Right lung (tissue), 2 donors: ENCODE measurements at regions not wholly inside any gene's neighbourhood (a gene's known extent, or its start where the extent isn't known, plus 50 kb on each side); places are given as distances from the start of the nearest gene placed in this dataset.
"Not testable (repeated sequence)": the region's sequence is repeated elsewhere in the genome, so short reads cannot be mapped to it uniquely, and the experiment has no call there.

Source experiments
- DNase-seq, 2 donors: peaks; one replicate each; pipeline ENCODE4 v3.0.0-alpha.2; 2013

DNA sequence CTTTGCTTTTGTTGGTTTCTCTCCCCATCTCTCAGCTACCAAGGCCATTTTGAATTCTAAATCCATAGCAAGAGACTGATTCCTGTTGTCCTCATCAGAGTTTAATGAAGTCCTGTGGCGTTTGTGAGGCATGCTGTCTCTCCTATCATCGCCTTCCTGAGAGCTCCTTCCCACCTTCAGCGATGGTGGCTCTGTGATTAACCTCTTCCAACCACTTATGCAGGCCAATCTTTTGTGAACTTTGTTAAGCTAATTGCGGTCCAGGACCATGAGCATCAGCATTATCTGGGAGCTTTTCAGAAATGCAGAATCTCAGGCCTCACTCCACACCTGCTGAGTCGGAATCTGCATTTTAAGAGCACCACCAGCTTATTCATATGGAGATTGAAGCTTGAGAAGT is 272.5 kb upstream of the CDYL start:
- no peak for DNase-seq

DNA sequence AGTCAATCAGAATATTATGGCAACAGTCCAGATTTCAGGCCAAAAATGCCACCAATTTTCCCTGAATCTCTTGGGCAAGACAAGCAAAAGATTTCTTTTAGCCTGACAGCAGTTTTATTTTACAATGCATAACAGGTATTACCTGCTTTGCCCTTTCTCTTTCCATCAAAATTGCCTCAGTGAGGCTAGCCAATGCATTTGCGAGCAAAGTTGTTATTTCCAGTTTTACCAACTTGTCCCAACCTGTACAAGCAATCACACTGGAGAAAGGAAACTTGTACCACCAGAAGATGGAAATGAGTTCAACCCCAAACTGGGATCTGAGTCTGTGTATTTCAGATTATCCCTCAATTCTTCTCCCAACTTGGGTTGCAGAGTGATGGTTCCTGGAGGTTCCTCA is 279.9 kb upstream of the CDYL start:
- DNase-seq = no peak

DNA sequence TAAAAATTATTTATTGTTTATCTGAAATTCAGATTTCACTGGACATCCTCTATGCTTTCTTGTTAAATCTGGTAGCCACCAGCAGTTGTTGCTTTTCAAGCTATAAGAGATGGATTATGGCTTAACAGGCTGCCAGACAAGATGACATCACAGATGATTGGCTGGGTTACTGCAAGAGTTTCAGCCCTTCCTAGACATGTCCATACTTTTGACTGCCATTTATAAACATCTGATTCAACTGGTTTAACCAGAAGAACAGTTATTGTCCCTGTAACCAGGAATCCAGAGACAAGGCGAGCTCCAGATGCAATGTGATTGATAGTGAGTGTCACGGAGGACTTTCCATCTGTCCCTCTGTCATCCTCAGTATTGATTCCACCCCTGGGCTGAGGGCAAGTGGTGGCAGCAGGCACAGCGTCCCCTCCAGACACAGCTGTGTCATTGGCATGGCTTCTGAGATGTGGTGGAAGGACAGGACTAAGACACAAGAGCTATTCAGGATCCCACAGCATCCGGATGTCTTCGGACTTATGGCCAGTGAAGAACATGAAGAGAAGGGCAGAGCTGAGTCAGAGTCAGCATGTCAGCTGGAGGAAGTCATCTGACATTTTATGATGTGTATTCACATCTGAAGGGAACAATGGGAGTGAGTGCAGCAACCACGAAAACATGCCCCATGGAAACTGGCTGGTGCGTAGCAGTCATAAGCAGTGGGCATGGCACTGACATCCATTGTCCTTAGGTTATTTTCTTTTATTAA is 284.5 kb upstream of the CDYL start:
- DNase-seq = no peak

DNA sequence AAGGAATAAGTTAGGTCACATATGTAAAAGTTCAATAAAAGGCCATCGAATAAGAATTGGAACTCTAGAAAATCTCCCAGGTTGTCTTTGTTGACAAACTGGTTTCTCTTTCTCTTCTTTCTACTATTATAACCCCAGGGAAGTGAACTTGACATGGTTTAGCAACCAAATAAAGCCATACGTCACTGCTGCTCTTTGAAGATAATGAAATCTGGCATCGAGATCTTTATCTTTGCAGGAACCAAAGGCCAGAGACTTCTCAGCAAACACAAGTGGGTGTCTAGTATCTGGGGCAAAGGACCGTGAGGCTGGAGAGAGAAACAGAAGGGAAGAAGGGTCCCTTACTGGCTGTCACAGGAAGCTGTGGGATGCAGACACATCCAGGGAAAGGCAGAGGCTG is 286.7 kb upstream of the CDYL start:
- DNase-seq = no peak

DNA sequence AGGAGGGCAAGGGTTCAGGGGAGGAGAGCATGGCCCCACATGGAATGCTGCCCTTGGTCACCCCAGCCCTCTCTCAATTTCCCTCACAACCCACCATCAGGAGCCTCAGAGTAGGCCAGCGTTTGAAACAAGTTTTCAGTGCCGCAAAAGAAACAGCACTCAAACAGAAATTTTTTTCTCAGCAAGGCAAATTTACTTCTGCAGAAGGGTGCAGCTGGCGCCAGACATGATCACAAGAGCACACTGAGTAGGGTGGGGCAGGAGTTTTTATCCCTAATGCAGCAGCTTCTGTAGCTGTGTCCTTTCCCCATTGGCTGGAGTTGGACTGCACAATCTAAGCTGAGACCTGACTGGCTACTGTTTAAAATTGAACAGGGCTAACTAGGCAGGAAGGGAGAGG is 287.8 kb upstream of the CDYL start:
- no peak for DNase-seq

DNA sequence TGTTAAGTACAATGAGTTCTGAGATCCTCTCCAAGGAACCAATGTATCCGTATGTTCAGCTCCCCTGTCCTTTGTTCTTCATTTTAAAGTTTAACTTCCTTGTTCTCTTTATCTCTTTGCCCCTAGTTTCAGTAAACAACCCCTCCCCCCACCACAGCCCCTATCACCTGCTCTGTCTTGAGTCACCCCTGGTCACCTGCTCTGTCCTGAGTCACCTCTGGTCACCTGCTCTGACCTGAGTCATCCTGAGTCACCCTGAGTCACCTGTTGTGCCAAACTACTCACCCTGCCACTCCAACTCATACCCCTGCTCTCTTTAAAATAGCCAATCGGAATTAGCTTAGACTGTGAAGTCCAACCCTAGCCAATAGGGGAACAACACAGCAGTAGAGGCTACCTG is 288.7 kb upstream of the CDYL start:
- no peak for DNase-seq

DNA sequence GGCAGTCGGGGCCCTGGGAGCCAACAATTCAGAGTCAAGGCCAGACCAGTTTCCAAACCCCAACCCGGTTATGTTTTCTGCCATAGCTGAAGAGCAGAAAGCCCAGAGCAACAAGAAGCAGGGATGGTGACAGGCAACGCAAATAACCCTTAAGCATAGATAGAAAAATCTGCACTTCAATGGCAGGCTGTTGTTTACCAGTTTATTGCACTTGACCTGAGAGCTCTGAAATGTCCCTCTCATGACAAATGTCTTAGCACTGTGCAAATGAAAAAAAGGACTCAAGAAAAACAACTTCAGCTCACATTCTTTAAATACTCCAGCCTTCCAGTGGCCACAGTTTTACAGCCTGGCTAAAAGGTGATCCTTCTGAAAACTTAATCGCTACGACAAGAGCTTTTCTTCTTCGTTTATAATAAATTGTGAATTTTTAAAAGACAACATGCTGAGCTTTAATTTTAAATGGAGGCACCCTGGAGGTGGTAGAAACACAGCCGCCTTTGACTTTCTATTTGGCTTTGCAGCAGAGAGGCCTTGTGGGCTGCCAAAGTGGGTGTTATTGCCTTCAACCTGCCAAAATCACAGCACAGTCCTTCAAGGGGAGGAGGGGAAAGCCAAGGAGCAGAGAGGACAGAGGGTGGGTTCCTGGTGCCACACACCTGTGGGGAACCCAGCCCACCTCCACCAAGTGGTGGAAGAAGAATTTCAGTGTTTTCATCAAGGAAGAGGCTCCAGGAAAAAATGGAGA is 289.5 kb upstream of the CDYL start:
- no peak for DNase-seq

DNA sequence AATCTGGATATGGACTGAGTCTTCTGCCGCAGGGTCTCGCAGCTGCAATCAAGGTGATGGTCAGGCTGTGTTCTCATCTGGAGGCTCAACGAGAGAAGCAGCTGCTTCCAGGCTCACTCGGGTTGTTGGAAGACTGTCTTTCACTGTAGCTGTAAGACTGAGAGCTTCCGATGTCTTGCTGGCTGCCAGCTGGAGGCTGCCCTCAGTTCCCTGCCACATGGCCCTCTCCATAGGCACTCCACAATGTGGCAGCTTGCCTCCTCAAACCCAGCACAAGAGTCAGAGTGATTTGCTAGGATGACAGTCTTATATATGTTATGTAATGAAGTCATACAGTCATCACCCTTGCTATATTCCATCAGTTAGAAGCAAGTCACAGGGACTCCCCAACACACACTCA is 290.5 kb upstream of the CDYL start:
- DNase-seq = no peak

DNA sequence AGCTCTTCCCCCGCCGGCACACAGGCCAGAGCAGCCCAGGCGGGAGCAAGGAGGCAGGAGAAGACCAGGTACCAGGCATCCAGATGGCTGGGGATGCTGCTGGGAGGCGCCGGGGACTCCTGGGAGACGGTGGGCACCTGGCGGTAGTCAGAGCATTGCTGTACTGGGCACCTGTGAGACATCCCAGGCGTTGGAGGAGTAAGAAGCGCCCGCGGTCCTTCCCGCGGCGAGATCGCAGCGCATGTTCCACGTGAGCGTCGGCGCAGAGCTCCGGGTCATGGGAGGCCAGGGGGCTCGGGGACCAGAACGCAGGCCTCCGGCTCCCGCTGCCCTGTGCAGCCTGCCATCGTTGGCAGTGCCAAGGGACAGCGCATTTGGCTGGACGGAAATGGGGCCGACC is 293.7 kb upstream of the CDYL start:
- DNase-seq = no peak

DNA sequence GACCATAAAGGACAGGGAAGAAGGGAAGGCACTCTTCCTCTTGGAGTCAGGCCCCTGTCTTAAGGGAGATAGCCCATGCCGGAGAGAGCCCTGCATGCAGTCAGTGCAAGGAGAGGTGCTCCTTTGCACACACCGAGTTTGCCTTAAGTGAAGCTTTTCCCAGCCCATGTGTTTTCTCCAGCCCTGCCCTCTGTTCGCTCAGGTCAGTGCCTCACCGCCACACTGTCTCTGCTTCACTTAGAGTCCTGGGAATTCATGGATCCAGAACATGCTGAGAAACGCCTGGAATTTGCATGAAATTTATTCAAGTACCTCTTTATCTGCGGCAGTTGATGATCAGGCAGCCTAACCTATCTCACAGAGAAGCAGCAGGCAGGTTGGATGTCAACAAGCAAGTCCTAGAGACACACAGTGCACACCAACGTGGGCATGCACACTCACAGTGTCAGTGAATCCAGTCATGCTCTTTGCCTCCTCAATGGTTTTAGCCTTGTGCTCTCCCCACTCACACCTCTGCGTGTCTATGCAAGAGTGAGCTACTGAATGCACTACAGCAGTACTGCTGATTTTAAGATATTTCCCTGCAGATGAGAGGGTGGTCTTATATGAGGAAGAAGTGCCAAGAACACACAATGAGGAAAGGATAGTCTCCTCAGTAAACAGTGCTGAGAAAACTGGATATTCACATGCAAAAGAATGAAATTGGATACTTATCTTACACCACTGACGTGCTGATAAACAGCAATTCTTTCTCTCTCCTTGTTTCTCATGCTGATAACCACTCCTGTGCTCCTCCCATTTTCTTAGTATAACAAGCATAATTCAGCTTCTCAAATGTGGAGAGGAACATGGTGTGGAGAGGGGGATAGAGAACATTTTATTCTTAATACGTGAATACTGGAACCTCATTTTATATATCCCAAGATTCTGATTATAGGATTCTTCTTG is 295.1 kb upstream of the CDYL start:
- no peak for DNase-seq

DNA sequence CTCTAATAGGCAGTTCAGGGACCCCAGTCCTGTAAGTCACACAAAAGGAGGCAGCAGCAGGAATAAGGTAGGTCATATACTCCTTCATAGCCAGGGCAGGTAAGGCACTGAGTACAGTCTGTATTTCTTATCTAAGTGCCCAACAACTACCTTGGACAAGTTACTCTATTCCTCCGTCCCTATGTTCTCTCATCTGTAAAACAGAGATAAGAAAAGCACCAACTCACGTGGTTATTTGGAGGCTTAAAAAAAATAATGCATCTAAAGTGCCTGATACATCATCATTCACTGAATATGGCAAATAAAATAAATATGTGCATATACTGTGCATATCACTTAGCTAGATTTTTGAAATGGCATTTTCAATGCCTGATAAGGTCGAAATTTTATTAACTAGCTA is 298.1 kb upstream of the CDYL start:
- no peak for DNase-seq

DNA sequence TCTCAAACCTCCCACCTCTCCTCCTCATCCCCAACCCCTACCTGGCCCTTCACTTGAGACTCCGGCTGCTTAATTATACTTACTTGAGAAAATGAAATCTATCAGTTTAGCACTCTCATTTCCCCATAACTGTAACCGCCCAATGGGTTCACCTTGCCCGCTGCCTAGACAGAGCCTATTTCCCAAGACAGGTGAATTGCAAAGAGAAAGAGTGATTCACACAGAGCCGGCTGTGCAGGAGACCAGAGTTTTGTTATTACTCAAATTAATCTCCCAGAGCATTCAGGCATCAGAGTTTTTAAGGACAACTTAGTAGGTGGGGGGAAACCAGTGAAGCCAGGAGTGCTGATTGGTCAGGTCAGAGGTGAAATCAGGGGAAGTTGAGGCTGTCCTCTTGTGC is 301.4 kb upstream of the CDYL start:
- no peak for DNase-seq

DNA sequence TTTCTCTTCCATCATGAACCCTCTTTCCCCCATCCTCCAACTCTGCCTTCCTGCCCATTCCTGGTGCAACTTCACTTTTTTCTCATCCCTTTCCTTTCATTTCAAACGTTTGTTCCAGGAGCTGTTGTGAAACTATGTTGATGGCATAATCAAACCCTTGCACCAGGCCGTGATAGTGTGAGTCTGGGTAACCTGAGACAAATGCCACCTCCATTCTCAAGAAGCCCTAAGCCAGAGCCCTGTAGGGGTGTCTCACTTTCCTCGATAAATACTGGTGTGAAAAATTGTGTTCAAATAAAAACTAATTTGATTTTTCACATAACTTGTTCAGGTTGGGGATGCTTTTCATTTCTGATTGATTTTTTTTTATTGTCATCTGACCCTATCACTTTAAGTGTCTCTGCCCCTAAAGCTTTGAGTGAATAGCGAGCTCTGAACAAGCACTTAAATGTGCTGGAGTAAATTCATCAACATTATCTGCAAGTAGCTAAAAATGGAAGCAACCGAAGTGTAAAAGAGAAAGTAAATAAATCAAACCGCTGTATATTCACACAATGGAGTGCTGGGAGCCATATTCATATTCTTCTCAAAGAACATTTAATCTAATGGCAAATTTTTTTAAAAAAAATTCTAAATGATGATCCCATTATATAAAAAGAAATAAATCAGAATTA is 303.1 kb upstream of the CDYL start:
- DNase-seq = no peak

DNA sequence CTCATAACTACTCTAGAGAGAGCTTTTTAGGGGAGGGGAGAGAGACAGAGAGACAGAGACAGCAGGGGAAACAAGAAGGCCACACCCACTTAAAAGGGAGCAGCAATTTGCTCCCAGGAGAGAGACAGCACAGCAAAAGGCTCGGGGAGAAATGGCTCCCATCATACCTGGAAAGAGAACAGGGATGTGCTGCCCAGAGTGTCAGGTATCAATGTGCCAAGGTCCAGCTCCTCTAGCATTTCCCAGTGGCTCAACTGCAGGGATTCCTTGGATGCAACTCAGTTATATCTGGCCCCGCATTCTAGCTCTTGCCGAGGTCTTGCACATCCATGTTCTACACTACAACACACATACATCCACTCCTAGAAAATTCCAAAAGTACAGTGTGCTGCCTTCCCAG is 304.0 kb upstream of the CDYL start:
- DNase-seq = no peak

DNA sequence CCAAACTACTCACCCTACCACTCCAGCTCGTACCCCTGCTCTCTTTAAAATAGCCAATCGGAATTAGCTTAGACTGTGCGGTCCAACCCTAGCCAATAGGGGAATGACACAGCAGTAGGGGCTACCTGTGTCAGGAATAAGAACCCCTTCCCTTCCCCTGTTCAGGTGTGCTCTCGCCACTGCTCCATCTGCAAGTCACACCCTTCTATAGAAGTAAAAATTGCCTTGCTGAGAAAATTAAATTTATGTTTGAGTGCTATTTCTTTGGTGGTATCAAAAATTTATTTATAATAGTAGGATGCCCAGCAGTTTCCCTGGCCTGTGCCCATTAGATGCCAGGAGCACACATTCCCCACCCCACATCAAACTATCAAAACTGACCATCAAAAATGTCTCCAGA is 304.7 kb upstream of the CDYL start:
- DNase-seq = not testable (repeated sequence)

DNA sequence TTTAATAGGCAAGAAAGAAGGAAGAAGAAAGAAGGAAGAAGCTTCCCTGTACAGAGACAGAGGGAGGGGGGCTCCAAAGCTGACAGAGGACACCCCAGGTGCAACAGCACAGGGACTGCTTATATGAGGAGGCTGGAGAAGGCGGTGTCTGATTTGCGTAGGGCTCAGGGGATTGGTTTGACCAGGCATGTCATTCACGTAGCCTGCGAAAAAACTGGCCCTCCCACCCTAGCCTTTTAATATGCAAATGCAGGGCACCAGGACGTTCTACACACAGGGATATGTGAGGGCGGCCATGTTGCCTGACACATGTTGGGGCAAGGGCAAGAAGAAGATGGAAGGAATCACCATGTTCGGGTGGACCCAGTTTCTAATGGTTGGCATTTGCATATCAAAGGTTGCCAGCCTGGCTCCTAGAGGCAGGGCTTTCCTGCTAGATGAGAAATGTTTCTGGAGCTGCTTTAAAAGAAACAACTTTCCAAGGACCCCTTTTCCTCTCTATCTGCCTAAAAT is 305.4 kb upstream of the CDYL start:
- no peak for DNase-seq

DNA sequence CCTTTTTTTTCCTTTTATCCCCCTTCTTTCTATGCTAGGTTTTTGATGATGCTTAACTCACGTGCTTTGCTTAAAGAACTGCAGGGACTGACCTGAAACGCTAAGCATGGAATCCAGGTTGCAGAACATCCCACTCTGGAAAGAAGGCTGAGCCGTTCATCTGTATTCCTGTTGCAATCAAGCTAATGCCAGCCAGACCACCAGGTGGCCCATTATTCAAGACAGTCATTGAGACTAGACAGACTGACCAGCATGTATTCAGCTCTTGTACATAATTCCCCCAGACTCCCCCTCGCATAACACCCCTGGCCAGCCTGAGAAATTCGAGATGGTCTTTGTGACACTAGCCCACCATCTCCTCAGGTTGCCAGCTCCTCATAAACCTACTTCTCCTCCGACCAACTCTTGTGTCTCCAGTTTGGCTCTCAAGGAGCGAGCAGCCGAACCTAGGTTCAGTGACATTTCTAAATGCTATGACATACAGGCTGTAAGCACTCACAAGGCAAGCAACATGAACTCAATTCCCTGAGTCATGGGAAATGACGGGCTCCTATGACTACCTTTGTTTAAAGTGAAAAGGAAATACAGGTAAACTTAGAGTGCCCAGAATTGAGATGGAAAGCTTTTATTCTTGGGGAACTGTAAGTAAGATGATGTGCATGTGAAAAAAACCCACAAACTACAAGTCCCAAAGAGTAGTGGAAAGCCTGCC is 309.3 kb upstream of the CDYL start:
- DNase-seq = no peak

DNA sequence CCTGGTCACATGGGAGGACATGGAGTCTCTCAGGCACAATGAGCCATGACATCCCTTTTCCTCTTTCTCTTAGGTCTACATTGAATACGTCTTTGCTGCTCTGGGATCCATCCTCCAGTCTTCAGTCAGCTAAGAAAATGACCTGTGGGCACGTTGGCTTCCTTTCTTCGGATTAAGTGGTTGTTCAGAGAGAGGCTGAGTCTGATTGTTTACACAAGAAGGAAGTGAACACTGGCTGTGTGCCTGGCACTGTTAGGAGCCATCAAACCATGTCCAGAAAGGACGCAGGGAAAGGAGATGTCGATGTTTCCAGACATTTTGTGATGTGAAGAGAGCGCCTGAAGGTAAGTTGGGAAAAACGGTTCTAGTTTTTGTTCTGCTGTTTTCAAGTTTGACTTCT is 309.9 kb upstream of the CDYL start:
- peak in 1 of 2 donors; percentile 21 for DNase-seq

DNA sequence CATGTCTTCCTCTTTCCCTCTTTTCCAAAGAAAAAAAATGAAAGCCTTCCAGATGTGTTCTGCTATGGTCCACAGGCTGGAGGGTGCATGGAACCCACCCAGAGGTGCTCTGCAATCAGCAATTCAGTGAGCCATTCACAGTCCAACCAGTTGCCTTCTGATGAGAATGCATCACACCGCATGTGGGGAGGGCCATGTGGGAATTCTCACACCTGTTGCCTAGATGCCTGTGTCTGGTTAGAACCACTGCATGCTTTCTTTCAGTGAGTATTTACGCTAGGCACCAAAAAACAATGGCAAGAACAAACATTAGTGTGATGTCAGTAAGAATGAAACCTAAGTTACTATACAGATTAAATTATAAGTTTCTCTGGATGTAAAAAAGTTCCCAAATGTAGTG is 311.6 kb upstream of the CDYL start:
- DNase-seq = no peak

DNA sequence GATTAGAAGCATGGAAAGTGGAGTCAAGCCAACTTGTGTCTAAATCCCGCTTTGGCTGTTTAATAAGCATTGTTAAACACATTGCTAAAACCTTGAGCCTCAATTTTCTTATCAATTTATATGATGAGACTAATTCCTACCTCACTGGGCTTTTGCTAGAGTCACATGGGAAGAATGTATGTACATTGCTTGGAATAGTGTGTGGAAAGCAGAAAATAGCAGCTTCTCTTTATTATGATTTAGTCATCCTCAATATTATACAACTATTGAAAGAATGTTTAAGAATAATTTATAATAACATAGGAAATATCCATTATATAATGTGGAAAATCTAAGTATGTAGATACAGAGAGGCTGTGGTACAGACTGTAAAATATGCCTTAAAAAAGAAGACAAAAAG is 313.0 kb upstream of the CDYL start:
- DNase-seq = no peak
